CD14-positive monocyte (primary cell): ENCODE measurements at regions not wholly inside any gene's neighbourhood (a gene's known extent, or its start where the extent isn't known, plus 50 kb on each side); places are given as distances from the start of the nearest gene placed in this dataset.

Source experiments
- DNase-seq, 3 donors: peaks; one replicate each; pipeline ENCODE4 v3.0.0-alpha.2; 2011 to 2022
- H2AFZ ChIP-seq: 2 replicates; pipeline ENCODE4 v1.6.0; 2012; ENCODE audit warnings: mild to moderate bottlenecking, low read depth, low read length, inconsistent platforms; ENCODE audit not compliant: insufficient read depth, poor library complexity, severe bottlenecking
- H3K27ac ChIP-seq, 2 donors: 1 replicate in 1 of 2; 2 replicates in 1 of 2; pipeline ENCODE4 v1.5.1; 2012 to 2013; ENCODE audit warnings: low read length in 2 of 2, control low read depth in 1 of 2, inconsistent platforms in 1 of 2, low read depth in 1 of 2, mild to moderate bottlenecking in 1 of 2
- H3K27me3 ChIP-seq, 2 donors: one replicate each; pipeline versions ENCODE4 v1.6.0 to v1.6.1; 2011 to 2013; ENCODE audit warnings: low read length in 2 of 2; ENCODE audit not compliant: control insufficient read depth in 2 of 2, insufficient read depth in 2 of 2
- H3K36me3 ChIP-seq, 2 donors: replicated peaks in 1 of 2; 1 replicate in 1 of 2; 2 replicates in 1 of 2; pipeline versions ENCODE4 v1.5.1 to v1.6.1; 2012 to 2013; ENCODE audit warnings: low read length in 2 of 2, control low read depth in 1 of 2, inconsistent platforms in 1 of 2, mild to moderate bottlenecking in 1 of 2; ENCODE audit not compliant: insufficient read depth in 2 of 2, control insufficient read depth in 1 of 2
- H3K4me1 ChIP-seq, 2 donors: 1 replicate in 1 of 2; 2 replicates in 1 of 2; pipeline versions ENCODE4 v1.5.1 to v1.6.1; 2012 to 2013; ENCODE audit warnings: low read length in 2 of 2, control low read depth in 1 of 2, inconsistent platforms in 1 of 2, mild to moderate bottlenecking in 1 of 2, moderate library complexity in 1 of 2; ENCODE audit not compliant: insufficient read depth in 2 of 2, control insufficient read depth in 1 of 2
- H3K4me2 ChIP-seq: replicated peaks from 2 replicates; pipeline ENCODE3; 2012; ENCODE audit warnings: low read length, moderate library complexity, mild to moderate bottlenecking; ENCODE audit not compliant: poor library complexity, severe bottlenecking; ENCODE audit errors: extremely low read depth
- H3K4me3 ChIP-seq, 3 experiments: fragments of 200-600 bp in 1 of 3; sonication (generic) in 1 of 3; replicated peaks in 1 of 3; 1 replicate in 2 of 3; 2 replicates in 1 of 3; pipeline ENCODE4 v1.5.1; 2011 to 2013; ENCODE audit warnings: low read length in 3 of 3, mild to moderate bottlenecking in 3 of 3, control low read depth in 2 of 3, low read depth in 2 of 3, inconsistent platforms in 1 of 3, moderate library complexity in 1 of 3
- H3K79me2 ChIP-seq: 2 replicates; pipeline ENCODE4 v1.6.0; 2012; ENCODE audit warnings: mild to moderate bottlenecking, control low read depth, inconsistent platforms, low read length, moderate library complexity; ENCODE audit not compliant: insufficient read depth
- H3K9ac ChIP-seq: 2 replicates; pipeline ENCODE4 v1.6.0; 2017; ENCODE audit warnings: low read length, mild to moderate bottlenecking; ENCODE audit not compliant: insufficient read depth, poor library complexity, severe bottlenecking
- H3K9me3 ChIP-seq, 2 donors: replicated peaks in 1 of 2; 1 replicate in 1 of 2; 2 replicates in 1 of 2; pipeline versions ENCODE4 v1.5.1 to v1.6.1; 2012 to 2013; ENCODE audit warnings: low read length in 2 of 2, control low read depth in 1 of 2; ENCODE audit not compliant: control insufficient read depth in 1 of 2, insufficient read depth in 1 of 2
- H4K20me1 ChIP-seq: 2 replicates; pipeline ENCODE4 v1.6.0; 2012; ENCODE audit warnings: mild to moderate bottlenecking, low read length, control low read depth, moderate library complexity; ENCODE audit not compliant: insufficient read depth
- H3K27ac Mint-ChIP-seq, 7 donors: one replicate each; pipeline ENCODE4 v1.8.0; 2020; ENCODE audit warnings: mild to moderate bottlenecking in 7 of 7, mixed read lengths in 7 of 7, moderate library complexity in 6 of 7, inconsistent platforms in 2 of 7
- H3K27me3 Mint-ChIP-seq, 3 donors: one replicate each; pipeline ENCODE4 v1.8.0; 2021 to 2022; ENCODE audit warnings: low read depth in 3 of 3, mild to moderate bottlenecking in 3 of 3, mixed read lengths in 3 of 3, moderate library complexity in 3 of 3, inconsistent platforms in 1 of 3
- H3K36me3 Mint-ChIP-seq, 2 donors: one replicate each; pipeline ENCODE4 v1.8.0; 2020; ENCODE audit warnings: mixed read lengths in 2 of 2, inconsistent platforms in 1 of 2, mild to moderate bottlenecking in 1 of 2
- H3K4me1 Mint-ChIP-seq: one replicate; pipeline ENCODE4 v1.8.0; 2020; ENCODE audit warnings: mild to moderate bottlenecking, mixed read lengths
- H3K4me3 Mint-ChIP-seq, 2 donors: one replicate each; pipeline ENCODE4 v1.8.0; 2020; ENCODE audit warnings: mild to moderate bottlenecking in 2 of 2, mixed read lengths in 2 of 2, moderate library complexity in 1 of 2
- H3K9me3 Mint-ChIP-seq, 7 donors: one replicate each; pipeline ENCODE4 v1.8.0; 2020 to 2022; ENCODE audit warnings: mixed read lengths in 7 of 7, mild to moderate bottlenecking in 6 of 7, moderate library complexity in 6 of 7, inconsistent platforms in 2 of 7
- CTCF ChIP-seq: fragments of 200-600 bp; IDR thresholded peaks from one replicate; pipeline ENCODE4 v1.8.0; 2022; ENCODE audit warnings: antibody characterized with exemption, mild to moderate bottlenecking
- WGBS: methylation state at CpG from one replicate; pipeline ENCODE4 v1.1.5; 2013; ENCODE audit warnings: missing lambda C conversion rate; ENCODE audit not compliant: insufficient coverage; 5-methylcytosine and 5-hydroxymethylcytosine counted together
- intact Hi-C, 2 donors: fragments of 100-400 bp; cut with micrococcal nuclease; formaldehyde crosslinking; loops; one replicate each; pipeline versions ENCODE4 v1.15.0 to v1.15.1; 2023

- no peaks in the 10 kb centered on the region for H3K4me1 Mint-ChIP-seq
- no peak overlapping the region for H3K4me3 ChIP-seq
- no peaks in the 10 kb centered on the region for H3K4me1 ChIP-seq
- H3K9me3 Mint-ChIP-seq = peaks cover 0 to 8% (median 3%) of the 10 kb centered on the region in 7 donors
- H3K27ac Mint-ChIP-seq = no peak overlapping the region
- no peak for DNase-seq
- no peak overlapping the region for H3K4me2 ChIP-seq
- no peaks in the 10 kb centered on the region for H4K20me1 ChIP-seq
- H3K79me2 ChIP-seq = no peaks in the 10 kb centered on the region
- H3K27me3 ChIP-seq = no peaks in the 10 kb centered on the region
- H3K36me3 ChIP-seq = no peaks in the 10 kb centered on the region
- H3K9ac ChIP-seq = no peak overlapping the region
- H3K27me3 Mint-ChIP-seq = peaks cover 0 to 4% (median 4%) of the 10 kb centered on the region in 3 donors
- H3K27ac ChIP-seq = no peak overlapping the region
- intact Hi-C loops = no loop called here
- peaks cover 0 to 3% of the 10 kb centered on the region in 2 donors for H3K9me3 ChIP-seq
- no peak overlapping the region for H2AFZ ChIP-seq
- 57% methylated on average over 1 of the region's 6 CpGs for WGBS
- TF ChIP-seq CTCF = no peak
- no peaks in the 10 kb centered on the region for H3K36me3 Mint-ChIP-seq
- no peak overlapping the region for H3K4me3 Mint-ChIP-seq
Observed at GRCh38 chr2:129302561-129303183, 676.8 kb upstream of the RAB6C start.

GRCh38 chr2:129314120-129314519, 665.3 kb upstream of the RAB6C start:
- DNase-seq = no peak
- H3K36me3 Mint-ChIP-seq = no peaks in the 10 kb centered on the region
- peaks cover 0 to 8% (median 3%) of the 10 kb centered on the region in 7 donors for H3K9me3 Mint-ChIP-seq
- H3K27ac Mint-ChIP-seq = no peak overlapping the region
- Histone ChIP-seq H3K4me3 (no peak overlapping the region), H3K4me2 (no peak overlapping the region), H3K36me3 (no peaks in the 10 kb centered on the region), H4K20me1 (no peaks in the 10 kb centered on the region), H3K79me2 (no peaks in the 10 kb centered on the region), H3K27me3 (no peaks in the 10 kb centered on the region), H2AFZ (no peak overlapping the region), H3K9ac (no peak overlapping the region), H3K9me3 (peaks cover 0 to 4% of the 10 kb centered on the region in 2 donors), H3K4me1 (no peaks in the 10 kb centered on the region), H3K27ac (no peak overlapping the region)
- H3K27me3 Mint-ChIP-seq = peaks cover 0 to 1% (median 0%) of the 10 kb centered on the region in 3 donors
- no peaks in the 10 kb centered on the region for H3K4me1 Mint-ChIP-seq
- intact Hi-C loops = no loop called here
- 90% methylated on average over 4 of the region's 9 CpGs for WGBS
- TF ChIP-seq CTCF = no peak
- H3K4me3 Mint-ChIP-seq = no peak overlapping the region
